ENCODE measurements at regions not wholly inside any gene's neighbourhood (a gene's known extent, or its start where the extent isn't known, plus 50 kb on each side); places are given as distances from the start of the nearest gene placed in this dataset.

- DNase-seq (ENCODE audit: low read depth in 1 of 2, low spot score in 1 of 2), result no peak
Observed at GRCh38 chr2:6645672-6646071, 220.0 kb downstream of the CMPK2 start.

GRCh38 chr2:6647046-6647445 lies 218.7 kb downstream of the CMPK2 start:
- no peak for DNase-seq (ENCODE audit: low read depth in 1 of 2, low spot score in 1 of 2)

- no peak for DNase-seq (ENCODE audit: low read depth in 1 of 2, low spot score in 1 of 2)
Observed at GRCh38 chr2:6648596-6649247, 217.0 kb downstream of the CMPK2 start.

GRCh38 chr2:6650311-6650710 lies 215.4 kb downstream of the CMPK2 start:
- DNase-seq (ENCODE audit: low read depth in 1 of 2, low spot score in 1 of 2), result no peak

- DNase-seq (ENCODE audit: low read depth in 1 of 2, low spot score in 1 of 2), result no peak
Observed at GRCh38 chr2:6652251-6652650, 213.5 kb downstream of the CMPK2 start.

- no peak for DNase-seq (ENCODE audit: low read depth in 1 of 2, low spot score in 1 of 2)
Observed at GRCh38 chr2:6653281-6653750, 212.4 kb downstream of the CMPK2 start.

- DNase-seq (ENCODE audit: low read depth in 1 of 2, low spot score in 1 of 2), result no peak
Observed at GRCh38 chr2:6654279-6654678, 211.4 kb downstream of the CMPK2 start.

GRCh38 chr2:6656633-6657032 lies 209.1 kb downstream of the CMPK2 start:
- DNase-seq (ENCODE audit: low read depth in 1 of 2, low spot score in 1 of 2), result no peak

GRCh38 chr2:6657136-6657535 lies 208.6 kb downstream of the CMPK2 start:
- DNase-seq (ENCODE audit: low read depth in 1 of 2, low spot score in 1 of 2), result no peak

GRCh38 chr2:6657855-6658254 lies 207.9 kb downstream of the CMPK2 start:
- no peak for DNase-seq (ENCODE audit: low read depth in 1 of 2, low spot score in 1 of 2)

- DNase-seq (ENCODE audit: low read depth in 1 of 2, low spot score in 1 of 2), result no peak
Observed at GRCh38 chr2:6664332-6665061, 201.2 kb downstream of the CMPK2 start.

- no peak for DNase-seq (ENCODE audit: low read depth in 1 of 2, low spot score in 1 of 2)
Observed at GRCh38 chr2:6665093-6666045, 200.3 kb downstream of the CMPK2 start.

- DNase-seq (ENCODE audit: low read depth in 1 of 2, low spot score in 1 of 2), result no peak
Observed at GRCh38 chr2:6667326-6667725, 198.4 kb downstream of the CMPK2 start.

GRCh38 chr2:6671913-6672312 lies 193.8 kb downstream of the CMPK2 start:
- no peak for DNase-seq (ENCODE audit: low read depth in 1 of 2, low spot score in 1 of 2)

- no peak for DNase-seq (ENCODE audit: low read depth in 1 of 2, low spot score in 1 of 2)
Observed at GRCh38 chr2:6674381-6674780, 191.3 kb downstream of the CMPK2 start.

- DNase-seq (ENCODE audit: low read depth in 1 of 2, low spot score in 1 of 2), result no peak
Observed at GRCh38 chr2:6675791-6676190, 189.9 kb downstream of the CMPK2 start.

- DNase-seq (ENCODE audit: low read depth in 1 of 2, low spot score in 1 of 2), result no peak
Observed at GRCh38 chr2:6676241-6676640, 189.5 kb downstream of the CMPK2 start.

GRCh38 chr2:6676776-6677175 lies 188.9 kb downstream of the CMPK2 start:
- DNase-seq (ENCODE audit: low read depth in 1 of 2, low spot score in 1 of 2), result no peak

GRCh38 chr2:6679471-6679870 lies 186.2 kb downstream of the CMPK2 start:
- no peak for DNase-seq (ENCODE audit: low read depth in 1 of 2, low spot score in 1 of 2)

- no peak for DNase-seq (ENCODE audit: low read depth in 1 of 2, low spot score in 1 of 2)
Observed at GRCh38 chr2:6683516-6683915, 182.2 kb downstream of the CMPK2 start.

- no peak for DNase-seq (ENCODE audit: low read depth in 1 of 2, low spot score in 1 of 2)
Observed at GRCh38 chr2:6685447-6685846, 180.3 kb downstream of the CMPK2 start.

- no peak for DNase-seq (ENCODE audit: low read depth in 1 of 2, low spot score in 1 of 2)
Observed at GRCh38 chr2:6692056-6692455, 173.7 kb downstream of the CMPK2 start.
